Limb (tissue), 2 donors: ENCODE measurements at regions not wholly inside any gene's neighbourhood (a gene's known extent, or its start where the extent isn't known, plus 50 kb on each side); places are given as distances from the start of the nearest gene placed in this dataset.
"Not testable (repeated sequence)": the region's sequence is repeated elsewhere in the genome, so short reads cannot be mapped to it uniquely, and the experiment has no call there.

Experiments
- DNase-seq, 2 donors: peaks; one replicate each; pipeline ENCODE4 v3.0.0-alpha.2; 2016; ENCODE audit errors: extremely low spot score in 2 of 2

GRCh38 chr22:33142282-33143055 lies 84.3 kb upstream of the SYN3 start:
- DNase-seq, result no peak

GRCh38 chr22:33139937-33140336 lies 81.8 kb upstream of the SYN3 start:
- DNase-seq, result no peak

- DNase-seq, result not testable (repeated sequence)
Measured at GRCh38 chr22:33138333-33138732, 80.2 kb upstream of the SYN3 start.

- no peak for DNase-seq
Measured at GRCh38 chr22:33130473-33130872, 72.3 kb upstream of the SYN3 start.

GRCh38 chr22:33129621-33130020 lies 71.4 kb upstream of the SYN3 start:
- no peak for DNase-seq

GRCh38 chr22:33126881-33127280 lies 68.7 kb upstream of the SYN3 start:
- no peak for DNase-seq

GRCh38 chr22:33124471-33124870 lies 66.3 kb upstream of the SYN3 start:
- no peak for DNase-seq

- DNase-seq, result not testable (repeated sequence)
Measured at GRCh38 chr22:33122439-33122838, 64.3 kb upstream of the SYN3 start.

- no peak for DNase-seq
Measured at GRCh38 chr22:33119044-33119443, 60.9 kb upstream of the SYN3 start.

- no peak for DNase-seq
Measured at GRCh38 chr22:33117821-33118220, 59.6 kb upstream of the SYN3 start.

- DNase-seq, result no peak
Measured at GRCh38 chr22:33116841-33117547, 58.8 kb upstream of the SYN3 start.

- no peak for DNase-seq
Measured at GRCh38 chr22:33114565-33114964, 56.4 kb upstream of the SYN3 start.

- no peak for DNase-seq
Measured at GRCh38 chr22:33112580-33112979, 54.4 kb upstream of the SYN3 start.

GRCh38 chr22:33111491-33111890 lies 53.3 kb upstream of the SYN3 start:
- DNase-seq, result no peak

GRCh38 chr22:33110562-33111163 lies 52.5 kb upstream of the SYN3 start:
- DNase-seq, result no peak

- no peak for DNase-seq
Measured at GRCh38 chr22:33109514-33110430, 51.6 kb upstream of the SYN3 start.

GRCh38 chr22:33108037-33108436 lies 49.9 kb upstream of the SYN3 start:
- no peak for DNase-seq
